IMR-90 (cell line): ENCODE measurements at regions not wholly inside any gene's neighbourhood (a gene's known extent, or its start where the extent isn't known, plus 50 kb on each side); places are given as distances from the start of the nearest gene placed in this dataset.

Source experiments
- ATAC-seq: fragments of 200-7000 bp; cut with Tn5 transposase; 2 replicates; pipeline ENCODE4 v1.9.1; 2020; ENCODE audit warnings: low read depth, mild to moderate bottlenecking, moderate library complexity
- BruUV-seq: library from RNA; stranded (reverse); fragments of 400-500 nt; replicated peaks from 2 replicates; lab custom pipeline; 2021; lab: Mats Ljungman, UMichigan
- CTCF ChIA-PET: fragments of 300-600 bp; formaldehyde crosslinking; extraction: SDS; loops from one replicate; lab custom pipeline; 2021; ENCODE audit warnings: antibody characterized with exemption; lab: Yijun Ruan, JAX
- POLR2A ChIA-PET: fragments of 300-600 bp; sonication (Branson Sonifier 250); formaldehyde crosslinking; loops from one replicate; lab custom pipeline; 2022; ENCODE audit warnings: antibody characterized with exemption; ENCODE audit not compliant: unreplicated experiment; lab: Charles Lee
- DNase-seq: peaks from one replicate; pipeline ENCODE4 v3.0.0; 2013
- H2AFZ ChIP-seq: replicated peaks from 2 replicates; pipeline ENCODE3; 2013; ENCODE audit warnings: low read length, mild to moderate bottlenecking; ENCODE audit not compliant: poor library complexity
- H2AK5ac ChIP-seq: 2 replicates; pipeline ENCODE4 v1.6.1; 2013; ENCODE audit warnings: low read depth, low read length, inconsistent platforms
- H2AK9ac ChIP-seq: replicated peaks from 2 replicates; pipeline ENCODE3; 2013; ENCODE audit warnings: mild to moderate bottlenecking, low read depth, low read length, moderate library complexity; ENCODE audit not compliant: poor library complexity
- H2BK120ac ChIP-seq: 2 replicates; pipeline ENCODE4 v1.6.1; 2013; ENCODE audit warnings: low read depth, low read length, inconsistent platforms
- H2BK15ac ChIP-seq: 3 replicates; pipeline ENCODE4 v1.6.1; 2013; ENCODE audit warnings: low read depth, low read length, inconsistent platforms
- H2BK20ac ChIP-seq: 2 replicates; pipeline ENCODE4 v1.6.1; 2013; ENCODE audit warnings: low read depth, mild to moderate bottlenecking, inconsistent platforms, low read length, moderate library complexity
- H2BK5ac ChIP-seq: 2 replicates; pipeline ENCODE4 v1.6.1; 2013; ENCODE audit warnings: mild to moderate bottlenecking, low read depth, low read length, inconsistent platforms; ENCODE audit not compliant: poor library complexity, severe bottlenecking
- H3K14ac ChIP-seq: replicated peaks from 2 replicates; pipeline ENCODE4 v1.6.1; 2013; ENCODE audit warnings: low read depth, low read length, inconsistent platforms
- H3K18ac ChIP-seq: 2 replicates; pipeline ENCODE4 v1.6.1; 2013; ENCODE audit warnings: low read depth, low read length, control low read depth
- H3K23ac ChIP-seq: 2 replicates; pipeline ENCODE4 v1.6.1; 2013; ENCODE audit warnings: low read depth, low read length, inconsistent platforms
- H3K27ac ChIP-seq: 2 replicates; pipeline ENCODE4 v1.5.1; 2013; ENCODE audit warnings: mild to moderate bottlenecking, control low read depth, low read length; ENCODE audit not compliant: insufficient read depth
- H3K27me3 ChIP-seq: 2 replicates; pipeline ENCODE4 v1.6.1; 2013; ENCODE audit warnings: low read length; ENCODE audit not compliant: control insufficient read depth, insufficient read depth
- H3K36me3 ChIP-seq: 2 replicates; pipeline ENCODE4 v1.6.1; 2013; ENCODE audit warnings: low read length, mixed read lengths; ENCODE audit not compliant: control insufficient read depth, insufficient read depth
- H3K4ac ChIP-seq: 2 replicates; pipeline ENCODE4 v1.6.1; 2013; ENCODE audit warnings: low read depth, low read length, inconsistent platforms
- H3K4me1 ChIP-seq: 2 replicates; pipeline ENCODE4 v1.6.1; 2013; ENCODE audit warnings: low read length, mixed read lengths; ENCODE audit not compliant: control insufficient read depth, insufficient read depth
- H3K4me2 ChIP-seq: 2 replicates; pipeline ENCODE4 v1.6.1; 2013; ENCODE audit warnings: low read depth, mild to moderate bottlenecking, control low read depth, low read length, moderate library complexity
- H3K4me3 ChIP-seq: 2 replicates; pipeline ENCODE4 v1.5.1; 2013; ENCODE audit warnings: low read depth, mild to moderate bottlenecking, control low read depth, low read length, moderate library complexity; ENCODE audit not compliant: insufficient read depth
- H3K56ac ChIP-seq: 2 replicates; pipeline ENCODE4 v1.6.1; 2013; ENCODE audit warnings: low read length, inconsistent platforms; ENCODE audit not compliant: insufficient read depth; ENCODE audit errors: extremely low read depth
- H3K79me1 ChIP-seq, 2 experiments: 2 replicates each; pipeline ENCODE4 v1.6.1; 2013; ENCODE audit warnings: low read length in 2 of 2, inconsistent platforms in 1 of 2, low read depth in 1 of 2
- H3K9ac ChIP-seq: 2 replicates; pipeline ENCODE4 v1.6.1; 2013; ENCODE audit warnings: low read depth, low read length, control low read depth
- H3K9me1 ChIP-seq: 2 replicates; pipeline ENCODE4 v1.6.1; 2013; ENCODE audit warnings: low read length, inconsistent platforms; ENCODE audit not compliant: insufficient read depth
- H3K9me3 ChIP-seq: 2 replicates; pipeline ENCODE4 v1.6.1; 2013; ENCODE audit warnings: low read length; ENCODE audit not compliant: control insufficient read depth, insufficient read depth
- H4K20me1 ChIP-seq: 2 replicates; pipeline ENCODE4 v1.6.1; 2013; ENCODE audit warnings: low read length, inconsistent platforms; ENCODE audit not compliant: insufficient read depth
- H4K5ac ChIP-seq: 2 replicates; pipeline ENCODE4 v1.6.1; 2013; ENCODE audit warnings: mild to moderate bottlenecking, low read depth, low read length, control low read depth
- H4K8ac ChIP-seq, 2 experiments: 2 replicates each; pipeline ENCODE4 v1.6.1; 2013; ENCODE audit warnings: low read depth in 2 of 2, low read length in 2 of 2, control low read depth in 1 of 2, inconsistent platforms in 1 of 2
- H4K91ac ChIP-seq: 2 replicates; pipeline ENCODE4 v1.6.1; 2013; ENCODE audit warnings: low read depth, low read length, inconsistent platforms; ENCODE audit not compliant: insufficient read depth
- CEBPB ChIP-seq: IDR thresholded peaks from 2 replicates; pipeline ENCODE4 v1.6.1; 2012; ENCODE audit warnings: low read depth, low read length, improper control_type of control experiment
- RFX5 ChIP-seq: IDR thresholded peaks from 2 replicates; pipeline ENCODE4 v1.8.0; 2012; ENCODE audit warnings: low read depth, mild to moderate bottlenecking, low read length, moderate library complexity
- WGBS, 2 experiments: methylation state at CpG; one replicate each; pipeline versions ENCODE4 v1.1.5 to v1.1.7; 2013; ENCODE audit warnings: missing lambda C conversion rate in 2 of 2; ENCODE audit not compliant: insufficient read length in 1 of 2; ENCODE audit errors: extremely low coverage in 2 of 2; 5-methylcytosine and 5-hydroxymethylcytosine counted together
- dilution Hi-C: fragments of 300-500 bp; cut with HindIII; formaldehyde crosslinking; loops from one replicate; pipeline ENCODE4 v1.14.3; 2018; ENCODE audit warnings: low sequenced_read_pairs; ENCODE audit not compliant: unreplicated experiment
- in situ Hi-C: fragments of 300-500 bp; cut with MboI; formaldehyde crosslinking; loops from 3 replicates; pipeline ENCODE4 v1.14.3; 2019; ENCODE audit warnings: low sequenced_read_pairs, inconsistent platforms, mixed read lengths
- intact Hi-C: fragments of 100-400 bp; cut with micrococcal nuclease; formaldehyde crosslinking; loops from 2 replicates; pipeline ENCODE4 v1.10.0; 2022

GRCh38 chr5:3340471-3340870 is 255.2 kb upstream of the IRX1 start:
- H3K27me3 ChIP-seq = no peaks in the 10 kb centered on the region
- no peaks in the 10 kb centered on the region for H3K9me1 ChIP-seq
- H4K8ac ChIP-seq = no peak overlapping the region
- no peak overlapping the region for H2BK15ac ChIP-seq
- CTCF ChIA-PET = no interaction called here
- no peak overlapping the region for H4K5ac ChIP-seq
- no peak overlapping the region for H3K4me3 ChIP-seq
- no peak overlapping the region for H3K4ac ChIP-seq
- no peak overlapping the region for H3K9ac ChIP-seq
- intact Hi-C loops = no loop called here
- no peak overlapping the region for H2BK20ac ChIP-seq
- no peak for DNase-seq
- no peak overlapping the region for H2AK5ac ChIP-seq
- dilution Hi-C loops = no loop called here
- no peak overlapping the region for H3K4me2 ChIP-seq
- H3K9me3 ChIP-seq = peaks cover 42% of the 10 kb centered on the region
- H3K23ac ChIP-seq = no peak overlapping the region
- no TSS peak for BruUV-seq
- no peaks in the 10 kb centered on the region for H3K79me1 ChIP-seq
- no peak overlapping the region for H2AK9ac ChIP-seq
- H2BK5ac ChIP-seq = no peak overlapping the region
- no peak overlapping the region for H4K91ac ChIP-seq
- H3K56ac ChIP-seq = no peak overlapping the region
- no peak overlapping the region for H3K14ac ChIP-seq
- 59% methylated on average over 8 of the region's 12 CpGs; no CpG with 5 or more reads in 1 of the 2 experiments for whole genome bisulfite sequencing, 2 experiments
- H3K18ac ChIP-seq = no peak overlapping the region
- TF ChIP-seq RFX5 (no peak), CEBPB (no peak)
- no peaks in the 10 kb centered on the region for H3K36me3 ChIP-seq
- H4K20me1 ChIP-seq = no peaks in the 10 kb centered on the region
- in situ Hi-C loops = no loop called here
- no peaks in the 10 kb centered on the region for H3K4me1 ChIP-seq
- no peak overlapping the region for H2AFZ ChIP-seq
- ATAC-seq = no peak
- POLR2A ChIA-PET = no interaction called here
- H3K27ac ChIP-seq = no peak overlapping the region
- H2BK120ac ChIP-seq = no peak overlapping the region
